ENCODE measurements at regions not wholly inside any gene's neighbourhood (a gene's known extent, or its start where the extent isn't known, plus 50 kb on each side); places are given as distances from the start of the nearest gene placed in this dataset.
"Not testable (repeated sequence)": the region's sequence is repeated elsewhere in the genome, so short reads cannot be mapped to it uniquely, and the experiment has no call there.

DNA sequence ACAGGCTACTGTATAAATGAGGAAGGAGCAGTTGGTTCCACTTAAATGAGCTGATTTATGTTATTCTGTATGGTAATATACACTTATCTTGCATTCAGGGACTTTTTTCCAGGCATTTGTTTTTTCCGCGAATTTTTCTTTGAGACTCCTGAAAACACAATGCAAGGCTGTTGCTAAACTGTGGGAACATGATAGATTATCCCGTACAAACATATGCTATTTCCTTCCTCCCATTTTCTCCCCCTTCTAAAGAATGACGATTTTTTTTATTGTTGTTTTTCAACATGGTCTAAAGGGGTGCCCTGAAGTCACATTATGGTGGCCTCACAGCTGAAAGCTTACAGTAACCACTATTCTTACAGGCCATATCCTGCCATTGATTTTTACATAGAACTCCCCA, 523.9 kb upstream of the NRP1 start:
- H3K27me3 Mint-ChIP-seq (ENCODE audit: low read depth): peaks cover 5% of the 10 kb centered on the region
- Histone ChIP-seq H3T11ph (ENCODE audit: low read length) (no peak overlapping the region), H3K4ac (ENCODE audit: low read depth, low read length) (no peak overlapping the region), H4K8ac (replicated peaks; ENCODE audit: insufficient read length, low read depth, low read length) (no peak overlapping the region), H3K23ac (ENCODE audit: insufficient read length, low read depth, low read length) (no peak overlapping the region), H2BK120ac (ENCODE audit: low read depth, low read length, poor library complexity, severe bottlenecking) (no peak overlapping the region), H3K23me2 (ENCODE audit: insufficient read length, low read depth, low read length, poor library complexity, severe bottlenecking) (no peaks in the 10 kb centered on the region), H2AFZ (ENCODE audit: low read length) (no peak overlapping the region), H3K79me1 (ENCODE audit: insufficient read depth, low read depth, low read length, poor library complexity, severe bottlenecking) (no peaks in the 10 kb centered on the region), H3K18ac (ENCODE audit: insufficient read length, low read depth, low read length) (no peak overlapping the region), H2BK12ac (ENCODE audit: insufficient read length, low read depth, low read length) (no peak overlapping the region), H3K56ac (ENCODE audit: insufficient read length, low read depth, low read length) (no peak overlapping the region), H3K4me2 (ENCODE audit: insufficient read depth, insufficient read length, low read length) (no peak overlapping the region), H3K27me3 (ENCODE audit: insufficient read depth, low read length) (no peaks in the 10 kb centered on the region), H3K9ac (ENCODE audit: extremely low read depth, insufficient read length, low read length) (no peak overlapping the region), H3K79me2 (ENCODE audit: insufficient read depth, low read length) (no peaks in the 10 kb centered on the region), H2BK15ac (ENCODE audit: low read depth, low read length) (no peak overlapping the region), H2AK5ac (ENCODE audit: insufficient read length, low read length) (no peak overlapping the region), H4K91ac (ENCODE audit: insufficient read length, low read depth, low read length) (no peak overlapping the region), H4K20me1 (ENCODE audit: control insufficient read depth, insufficient read depth, insufficient read length) (no peaks in the 10 kb centered on the region), H4K5ac (ENCODE audit: insufficient read length, low read depth, low read length) (no peak overlapping the region), H2BK5ac (ENCODE audit: insufficient read length, low read length) (no peak overlapping the region), H3K4me1 (ENCODE audit: insufficient read depth, low read length) (no peaks in the 10 kb centered on the region; the same call in 1 of the 2 replicates), H3K14ac (ENCODE audit: insufficient read depth, low read length) (no peak overlapping the region), H2BK20ac (ENCODE audit: low read depth, low read length, poor library complexity, severe bottlenecking) (no peak overlapping the region), H3K9me3 (ENCODE audit: control insufficient read depth, low read depth, low read length) (no peaks in the 10 kb centered on the region), H3K27ac (ENCODE audit: insufficient read length, low read depth, low read length) (no peak overlapping the region)
- peaks cover 16 to 24% of the 10 kb centered on the region in 2 experiments for H3K4me1 Mint-ChIP-seq
- no CpG with 5 or more reads among the region's 4 CpGs for WGBS (ENCODE audit: extremely low coverage, insufficient read length, low lambda C conversion rate)
- no peak overlapping the region for H3K4me3 Mint-ChIP-seq
- TF ChIP-seq CTCF (conservative IDR thresholded peaks at IDR 0.05): no peak
- no peak for DNase-seq
- peaks cover 2 to 14% (median 9%) of the 10 kb centered on the region in 3 experiments for H3K36me3 Mint-ChIP-seq (ENCODE audit: insufficient read depth in 1 of 3, low read depth in 3 of 3)
- peaks cover 18 to 19% of the 10 kb centered on the region in 2 experiments for H3K9me3 Mint-ChIP-seq
- H3K27ac Mint-ChIP-seq: no peak overlapping the region

DNA sequence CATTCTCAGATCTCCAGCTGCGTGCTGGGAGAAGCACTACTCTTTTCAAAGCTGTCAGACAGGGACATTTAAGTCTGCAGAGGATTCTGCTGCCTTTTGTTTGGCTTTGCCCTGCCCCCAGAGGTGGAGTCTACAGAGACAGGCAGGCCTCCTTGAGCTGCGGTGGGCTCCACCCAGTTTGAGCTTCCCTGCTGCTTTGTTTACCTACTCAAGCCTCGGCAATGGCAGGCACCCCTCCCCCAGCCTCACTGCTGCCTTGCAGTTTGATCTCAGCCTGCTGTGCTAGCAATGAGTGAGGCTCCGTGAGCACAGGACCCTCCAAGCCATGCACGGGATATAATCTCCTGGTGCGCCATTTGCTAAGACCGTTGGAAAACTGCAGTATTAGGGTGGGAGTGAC, 518.8 kb upstream of the NRP1 start:
- H2BK15ac ChIP-seq (ENCODE audit: low read depth, low read length); H2BK120ac ChIP-seq (ENCODE audit: low read depth, low read length, poor library complexity, severe bottlenecking); H3K27ac ChIP-seq (ENCODE audit: insufficient read length, low read depth, low read length); H2BK20ac ChIP-seq (ENCODE audit: low read depth, low read length, poor library complexity, severe bottlenecking); H3K14ac ChIP-seq (ENCODE audit: insufficient read depth, low read length); H3K4ac ChIP-seq (ENCODE audit: low read depth, low read length); H3T11ph ChIP-seq (ENCODE audit: low read length); H3K4me1 ChIP-seq (ENCODE audit: insufficient read depth, low read length); DNase-seq; H3K4me1 Mint-ChIP-seq; H3K23me2 ChIP-seq (ENCODE audit: insufficient read length, low read depth, low read length, poor library complexity, severe bottlenecking); H3K27ac Mint-ChIP-seq; H3K27me3 ChIP-seq (ENCODE audit: insufficient read depth, low read length); H3K4me2 ChIP-seq (ENCODE audit: insufficient read depth, insufficient read length, low read length); H2AFZ ChIP-seq (ENCODE audit: low read length); H3K79me2 ChIP-seq (ENCODE audit: insufficient read depth, low read length); H2BK5ac ChIP-seq (ENCODE audit: insufficient read length, low read length); H3K56ac ChIP-seq (ENCODE audit: insufficient read length, low read depth, low read length); H3K9ac ChIP-seq (ENCODE audit: extremely low read depth, insufficient read length, low read length); H4K20me1 ChIP-seq (ENCODE audit: control insufficient read depth, insufficient read depth, insufficient read length); H4K5ac ChIP-seq (ENCODE audit: insufficient read length, low read depth, low read length); H2BK12ac ChIP-seq (ENCODE audit: insufficient read length, low read depth, low read length); H3K4me3 Mint-ChIP-seq; H3K9me3 ChIP-seq (ENCODE audit: control insufficient read depth, low read depth, low read length); H2AK5ac ChIP-seq (ENCODE audit: insufficient read length, low read length); H4K91ac ChIP-seq (ENCODE audit: insufficient read length, low read depth, low read length); H3K27me3 Mint-ChIP-seq (ENCODE audit: low read depth); H4K8ac ChIP-seq (replicated peaks; ENCODE audit: insufficient read length, low read depth, low read length); H3K79me1 ChIP-seq (ENCODE audit: insufficient read depth, low read depth, low read length, poor library complexity, severe bottlenecking); H3K23ac ChIP-seq (ENCODE audit: insufficient read length, low read depth, low read length); H3K18ac ChIP-seq (ENCODE audit: insufficient read length, low read depth, low read length): not testable (repeated sequence)
- peaks cover 35 to 46% of the 10 kb centered on the region in 2 experiments for H3K9me3 Mint-ChIP-seq
- H3K36me3 Mint-ChIP-seq (ENCODE audit: insufficient read depth in 1 of 3, low read depth in 3 of 3): peaks cover 8 to 29% (median 19%) of the 10 kb centered on the region in 3 experiments
- WGBS (ENCODE audit: extremely low coverage, insufficient read length, low lambda C conversion rate): no CpG with 5 or more reads among the region's 7 CpGs

Measured in H9 (cell line).